T-helper 2 cell treated with Interferon-gamma antibody and Interleukin-4, amounts not matched to agents 5 μg/mL and 100 μg/mL, for 36 hours (primary cell): ENCODE measurements at regions not wholly inside any gene's neighbourhood (a gene's known extent, or its start where the extent isn't known, plus 50 kb on each side); places are given as distances from the start of the nearest gene placed in this dataset.

Experiments used
- DNase-seq: peaks from one replicate; pipeline ENCODE4 v3.0.0; 2021; ENCODE audit warnings: low spot score
- H3K27ac Mint-ChIP-seq: one replicate; pipeline ENCODE4 v1.8.0; 2021; ENCODE audit warnings: mild to moderate bottlenecking, mixed read lengths
- H3K27me3 Mint-ChIP-seq: one replicate; pipeline ENCODE4 v1.8.0; 2021; ENCODE audit warnings: low read depth, mixed read lengths
- H3K36me3 Mint-ChIP-seq: one replicate; pipeline ENCODE4 v1.8.0; 2021; ENCODE audit warnings: low read depth, mixed read lengths
- H3K4me1 Mint-ChIP-seq: one replicate; pipeline ENCODE4 v1.8.0; 2021; ENCODE audit warnings: low read depth, mixed read lengths
- H3K4me3 Mint-ChIP-seq: one replicate; pipeline ENCODE4 v1.8.0; 2022; ENCODE audit warnings: mild to moderate bottlenecking, moderate library complexity, mixed read lengths
- H3K9me3 Mint-ChIP-seq: one replicate; pipeline ENCODE4 v1.8.0; 2021; ENCODE audit warnings: mixed read lengths

DNA sequence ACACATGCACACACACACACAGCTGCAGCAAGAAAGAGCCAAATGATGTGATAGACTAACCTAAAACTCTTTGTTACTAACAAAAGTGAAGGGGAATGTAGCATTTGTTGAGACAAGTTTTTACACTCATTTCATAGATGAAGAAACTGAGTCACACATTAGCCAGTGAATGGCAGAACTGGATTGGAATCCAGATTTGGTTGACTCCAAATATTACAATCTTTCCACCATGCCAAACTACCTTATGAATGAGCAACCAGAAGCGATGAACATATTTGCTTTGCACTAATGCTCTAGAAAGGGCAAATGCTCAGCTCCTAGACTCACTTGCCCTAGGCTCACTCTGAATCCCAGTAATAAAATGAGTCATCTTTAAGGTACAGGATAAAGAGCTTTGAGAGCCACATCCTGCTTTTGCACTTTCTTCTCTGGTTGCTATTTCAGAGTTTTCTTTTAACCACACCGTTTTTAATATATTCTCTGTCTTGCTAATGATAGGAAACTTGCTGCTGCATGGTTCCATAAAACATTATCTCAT lies 111.9 kb downstream of the GPAM start:
- Mint-ChIP-seq H3K4me1 (no peaks in the 10 kb centered on the region), H3K27ac (no peak overlapping the region), H3K4me3 (no peak overlapping the region), H3K27me3 (no peaks in the 10 kb centered on the region), H3K9me3 (no peaks in the 10 kb centered on the region), H3K36me3 (no peaks in the 10 kb centered on the region)
- DNase-seq: no peak

DNA sequence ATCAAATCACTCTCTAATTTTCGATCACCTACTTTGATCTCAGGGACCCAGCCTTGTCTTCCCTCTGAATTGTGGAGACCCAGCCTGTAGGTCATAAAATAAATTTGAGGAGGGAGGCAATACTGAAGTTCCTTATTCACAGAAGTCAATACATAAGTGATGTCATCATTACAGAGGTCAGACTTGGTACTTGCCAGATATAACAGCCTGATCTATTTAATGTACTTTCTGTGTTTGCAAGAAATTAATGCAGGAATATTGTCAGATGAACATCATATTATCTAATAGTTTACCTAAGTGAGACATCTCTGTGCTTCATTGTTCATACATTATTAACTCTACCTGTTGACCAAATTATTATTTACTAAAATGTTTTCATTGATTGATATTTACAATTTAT lies 105.6 kb downstream of the GPAM start:
- H3K27ac Mint-ChIP-seq: no peak overlapping the region
- H3K36me3 Mint-ChIP-seq: no peaks in the 10 kb centered on the region
- H3K4me1 Mint-ChIP-seq: no peaks in the 10 kb centered on the region
- DNase-seq: no peak
- H3K4me3 Mint-ChIP-seq: no peak overlapping the region
- H3K27me3 Mint-ChIP-seq: no peaks in the 10 kb centered on the region
- no peaks in the 10 kb centered on the region for H3K9me3 Mint-ChIP-seq

GRCh38 chr10:112080231-112080630 lies 103.3 kb downstream of the GPAM start:
- Mint-ChIP-seq H3K9me3 (no peaks in the 10 kb centered on the region), H3K4me3 (no peak overlapping the region), H3K4me1 (no peaks in the 10 kb centered on the region), H3K27ac (no peak overlapping the region), H3K36me3 (no peaks in the 10 kb centered on the region), H3K27me3 (peaks cover 4% of the 10 kb centered on the region)
- DNase-seq: no peak

DNA sequence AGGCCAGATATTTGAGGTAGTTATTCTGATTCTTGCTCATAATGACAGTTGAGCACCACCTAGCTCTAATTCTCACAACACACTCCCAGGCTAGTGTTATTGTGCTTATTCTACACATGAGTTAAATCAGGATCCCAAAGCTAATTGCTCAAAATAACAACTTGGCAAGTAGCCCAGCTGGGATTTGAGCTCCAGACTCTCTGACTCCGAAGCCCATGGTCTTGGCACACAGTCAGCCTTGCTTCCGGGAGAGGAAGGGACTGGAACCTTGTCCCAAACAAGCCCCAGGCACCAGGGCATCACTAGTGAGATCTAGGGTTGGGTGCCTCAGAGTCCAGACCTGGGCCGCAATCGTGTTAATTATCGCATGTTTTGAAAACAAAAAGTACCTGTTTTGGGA lies 101.4 kb downstream of the GPAM start:
- no peak for DNase-seq
- no peaks in the 10 kb centered on the region for H3K36me3 Mint-ChIP-seq
- H3K4me1 Mint-ChIP-seq: no peaks in the 10 kb centered on the region
- H3K9me3 Mint-ChIP-seq: no peaks in the 10 kb centered on the region
- H3K27me3 Mint-ChIP-seq: peaks cover 4% of the 10 kb centered on the region
- H3K4me3 Mint-ChIP-seq: no peak overlapping the region
- no peak overlapping the region for H3K27ac Mint-ChIP-seq

DNA sequence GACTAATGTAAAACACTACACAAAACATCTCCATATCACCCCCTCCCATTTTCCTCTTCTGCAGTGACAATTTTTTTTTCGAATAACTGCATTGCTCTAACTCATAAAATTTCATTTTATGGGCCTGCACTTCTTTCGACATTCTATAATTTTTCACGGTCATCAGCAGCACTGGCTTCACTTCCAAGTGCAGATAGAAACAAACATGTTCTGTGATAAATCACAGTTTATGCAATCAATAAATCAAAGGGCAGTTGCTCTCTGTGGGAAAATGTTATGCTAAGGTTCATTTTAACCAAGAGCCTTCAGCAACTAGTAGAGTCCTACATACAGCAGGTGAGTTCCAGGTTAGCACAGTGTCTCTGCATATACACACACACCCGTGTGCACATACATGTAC lies 100.1 kb downstream of the GPAM start:
- Mint-ChIP-seq H3K36me3 (no peaks in the 10 kb centered on the region), H3K27ac (no peak overlapping the region), H3K4me1 (no peaks in the 10 kb centered on the region), H3K27me3 (peaks cover 4% of the 10 kb centered on the region), H3K4me3 (no peak overlapping the region), H3K9me3 (no peaks in the 10 kb centered on the region)
- no peak for DNase-seq

GRCh38 chr10:112087953-112088456 lies 95.6 kb downstream of the GPAM start:
- Mint-ChIP-seq H3K27ac (no peak overlapping the region), H3K4me3 (no peak overlapping the region), H3K27me3 (peaks cover 4% of the 10 kb centered on the region), H3K4me1 (no peaks in the 10 kb centered on the region), H3K9me3 (no peaks in the 10 kb centered on the region), H3K36me3 (no peaks in the 10 kb centered on the region)
- DNase-seq: no peak

GRCh38 chr10:112091703-112092102 lies 91.9 kb downstream of the GPAM start:
- Mint-ChIP-seq H3K27ac (no peak overlapping the region), H3K9me3 (no peaks in the 10 kb centered on the region), H3K36me3 (no peaks in the 10 kb centered on the region), H3K4me1 (no peaks in the 10 kb centered on the region), H3K27me3 (no peaks in the 10 kb centered on the region), H3K4me3 (no peak overlapping the region)
- DNase-seq: no peak

DNA sequence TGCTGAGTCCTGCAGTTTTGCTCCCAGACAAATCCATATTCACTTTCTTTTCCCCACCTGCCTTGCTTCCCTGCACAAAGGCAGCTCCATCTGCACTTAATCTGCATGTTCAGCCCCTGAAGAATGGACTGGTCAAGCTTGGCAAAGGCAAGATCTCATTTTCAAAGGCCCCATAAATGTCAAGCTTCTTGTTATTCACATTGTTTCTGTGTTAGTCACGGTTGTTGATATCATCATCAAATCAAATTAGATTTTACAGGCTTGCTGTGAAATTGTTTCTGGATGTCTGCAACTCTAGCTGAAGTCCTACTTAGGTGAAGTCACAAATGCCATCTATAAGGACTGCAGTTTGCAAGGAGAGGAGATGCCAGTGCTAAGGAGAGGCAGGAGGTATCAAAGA lies 91.0 kb downstream of the GPAM start:
- no peaks in the 10 kb centered on the region for H3K9me3 Mint-ChIP-seq
- H3K4me1 Mint-ChIP-seq: no peaks in the 10 kb centered on the region
- H3K27ac Mint-ChIP-seq: no peak overlapping the region
- H3K36me3 Mint-ChIP-seq: no peaks in the 10 kb centered on the region
- DNase-seq: no peak
- no peak overlapping the region for H3K4me3 Mint-ChIP-seq
- H3K27me3 Mint-ChIP-seq: no peaks in the 10 kb centered on the region

- Mint-ChIP-seq H3K36me3 (no peaks in the 10 kb centered on the region), H3K27me3 (no peaks in the 10 kb centered on the region), H3K27ac (no peak overlapping the region), H3K4me3 (no peak overlapping the region), H3K4me1 (no peaks in the 10 kb centered on the region), H3K9me3 (no peaks in the 10 kb centered on the region)
- DNase-seq: no peak
Measured at GRCh38 chr10:112094984-112095383, 88.6 kb downstream of the GPAM start.

GRCh38 chr10:112095731-112096130 lies 87.8 kb downstream of the GPAM start:
- Mint-ChIP-seq H3K36me3 (no peaks in the 10 kb centered on the region), H3K4me1 (no peaks in the 10 kb centered on the region), H3K9me3 (no peaks in the 10 kb centered on the region), H3K27me3 (no peaks in the 10 kb centered on the region), H3K27ac (no peak overlapping the region), H3K4me3 (no peak overlapping the region)
- DNase-seq: no peak

GRCh38 chr10:112098682-112099081 lies 84.9 kb downstream of the GPAM start:
- Mint-ChIP-seq H3K36me3 (no peaks in the 10 kb centered on the region), H3K4me3 (no peak overlapping the region), H3K9me3 (no peaks in the 10 kb centered on the region), H3K27me3 (peaks cover 2% of the 10 kb centered on the region), H3K27ac (no peak overlapping the region), H3K4me1 (no peaks in the 10 kb centered on the region)
- no peak for DNase-seq
